Endodermal cell (in vitro differentiated cells): ENCODE measurements at regions not wholly inside any gene's neighbourhood (a gene's known extent, or its start where the extent isn't known, plus 50 kb on each side); places are given as distances from the start of the nearest gene placed in this dataset.

Experiments
- DNase-seq: peaks from one replicate; pipeline ENCODE4 v3.0.0-alpha.2; 2017
- H3K27ac ChIP-seq: 2 replicates; pipeline ENCODE4 v1.5.1; 2013; ENCODE audit warnings: mild to moderate bottlenecking, low read depth, low read length, moderate library complexity
- H3K27me3 ChIP-seq: 2 replicates; pipeline ENCODE4 v1.6.1; 2013; ENCODE audit warnings: mild to moderate bottlenecking, low read length, moderate library complexity; ENCODE audit not compliant: insufficient read depth, control insufficient read depth, poor library complexity, severe bottlenecking
- H3K36me3 ChIP-seq: 2 replicates; pipeline ENCODE4 v1.7.0; 2013; ENCODE audit warnings: mild to moderate bottlenecking, low read length, moderate library complexity; ENCODE audit not compliant: control insufficient read depth, insufficient read depth
- H3K4me1 ChIP-seq: one replicate; pipeline ENCODE4 v1.7.0; 2013; ENCODE audit warnings: low read length; ENCODE audit not compliant: control insufficient read depth, insufficient read depth
- H3K4me3 ChIP-seq: 2 replicates; pipeline ENCODE4 v1.5.1; 2013; ENCODE audit warnings: mild to moderate bottlenecking, low read length, moderate library complexity
- H3K9ac ChIP-seq: 2 replicates; pipeline ENCODE4 v1.6.1; 2013; ENCODE audit warnings: mild to moderate bottlenecking, low read length, moderate library complexity; ENCODE audit not compliant: poor library complexity, severe bottlenecking; ENCODE audit errors: extremely low read depth
- H3K9me3 ChIP-seq: 2 replicates; pipeline ENCODE4 v1.6.1; 2013; ENCODE audit warnings: mild to moderate bottlenecking, low read length, moderate library complexity; ENCODE audit not compliant: control insufficient read depth
- H3K27ac Mint-ChIP-seq: 2 replicates; pipeline ENCODE4 v1.8.0; 2020; ENCODE audit warnings: mixed read lengths
- H3K27me3 Mint-ChIP-seq: 2 replicates; pipeline ENCODE4 v1.8.0; 2021; ENCODE audit warnings: mild to moderate bottlenecking, mixed read lengths; ENCODE audit not compliant: insufficient read depth
- H3K36me3 Mint-ChIP-seq: 2 replicates; pipeline ENCODE4 v1.8.0; 2020; ENCODE audit warnings: low read depth, mixed read lengths
- H3K4me1 Mint-ChIP-seq: 2 replicates; pipeline ENCODE4 v1.8.0; 2020; ENCODE audit warnings: mixed read lengths
- H3K4me3 Mint-ChIP-seq: 2 replicates; pipeline ENCODE4 v1.8.0; 2020; ENCODE audit warnings: mild to moderate bottlenecking, moderate library complexity, mixed read lengths
- H3K9me3 Mint-ChIP-seq: 2 replicates; pipeline ENCODE4 v1.8.0; 2020; ENCODE audit warnings: mild to moderate bottlenecking, mixed read lengths
- CTCF ChIP-seq: fragments of 200-600 bp; sonication (generic); conservative IDR thresholded peaks from 2 replicates; pipeline ENCODE4 v1.5.0; 2021; ENCODE audit warnings: antibody characterized with exemption, mild to moderate bottlenecking
- WGBS, 2 experiments: methylation state at CpG; one replicate each; pipeline versions ENCODE4 v1.1.5 to v1.1.7; 2013; ENCODE audit warnings: missing lambda C conversion rate in 2 of 2, mixed read lengths in 1 of 2; ENCODE audit not compliant: insufficient coverage in 1 of 2, insufficient read length in 1 of 2; 5-methylcytosine and 5-hydroxymethylcytosine counted together

GRCh38 chr21:32886339-32886738 is 114.8 kb upstream of the PAXBP1 start:
- H3K27ac Mint-ChIP-seq = no peak overlapping the region
- no peaks in the 10 kb centered on the region for H3K4me1 ChIP-seq
- no peaks in the 10 kb centered on the region for H3K9me3 ChIP-seq
- no peaks in the 10 kb centered on the region for H3K4me1 Mint-ChIP-seq
- no peak overlapping the region for H3K9ac ChIP-seq
- no peaks in the 10 kb centered on the region for H3K36me3 ChIP-seq
- H3K36me3 Mint-ChIP-seq = no peaks in the 10 kb centered on the region
- peaks cover 14% of the 10 kb centered on the region for H3K27me3 Mint-ChIP-seq
- no peak for TF ChIP-seq CTCF
- no peak overlapping the region for H3K4me3 Mint-ChIP-seq
- H3K9me3 Mint-ChIP-seq = no peaks in the 10 kb centered on the region
- peaks cover 6% of the 10 kb centered on the region for H3K27me3 ChIP-seq
- H3K27ac ChIP-seq = no peak overlapping the region
- 86 to 91% methylated on average over 9 of the region's 9 CpGs for WGBS, 2 experiments
- no peak for DNase-seq
- no peak overlapping the region for H3K4me3 ChIP-seq

GRCh38 chr21:32887026-32887425 is 115.5 kb upstream of the PAXBP1 start:
- Histone ChIP-seq H3K4me3 (no peak overlapping the region), H3K9ac (no peak overlapping the region), H3K36me3 (no peaks in the 10 kb centered on the region), H3K9me3 (no peaks in the 10 kb centered on the region), H3K27ac (no peak overlapping the region), H3K27me3 (peaks cover 6% of the 10 kb centered on the region), H3K4me1 (no peaks in the 10 kb centered on the region)
- peaks cover 16% of the 10 kb centered on the region for H3K27me3 Mint-ChIP-seq
- 78% methylated on average over 1 of the region's 1 CpG; no CpG with 5 or more reads in 1 of the 2 experiments for WGBS, 2 experiments
- H3K27ac Mint-ChIP-seq = no peak overlapping the region
- H3K4me1 Mint-ChIP-seq = no peaks in the 10 kb centered on the region
- no peak overlapping the region for H3K4me3 Mint-ChIP-seq
- DNase-seq = no peak
- no peaks in the 10 kb centered on the region for H3K9me3 Mint-ChIP-seq
- no peaks in the 10 kb centered on the region for H3K36me3 Mint-ChIP-seq
- TF ChIP-seq CTCF = no peak

GRCh38 chr21:32888971-32889370 is 117.4 kb upstream of the PAXBP1 start:
- TF ChIP-seq CTCF = no peak
- Histone ChIP-seq H3K4me1 (no peaks in the 10 kb centered on the region), H3K36me3 (no peaks in the 10 kb centered on the region), H3K9ac (no peak overlapping the region), H3K9me3 (no peaks in the 10 kb centered on the region), H3K4me3 (no peak overlapping the region), H3K27ac (no peak overlapping the region), H3K27me3 (peaks cover 6% of the 10 kb centered on the region)
- no peaks in the 10 kb centered on the region for H3K36me3 Mint-ChIP-seq
- H3K4me1 Mint-ChIP-seq = no peaks in the 10 kb centered on the region
- WGBS, 2 experiments = 71 to 82% methylated on average over 3 of the region's 3 CpGs
- DNase-seq = no peak
- H3K4me3 Mint-ChIP-seq = no peak overlapping the region
- no peak overlapping the region for H3K27ac Mint-ChIP-seq
- H3K9me3 Mint-ChIP-seq = no peaks in the 10 kb centered on the region
- peaks cover 24% of the 10 kb centered on the region for H3K27me3 Mint-ChIP-seq
